ENCODE measurements at regions not wholly inside any gene's neighbourhood (a gene's known extent, or its start where the extent isn't known, plus 50 kb on each side); places are given as distances from the start of the nearest gene placed in this dataset.

DNA sequence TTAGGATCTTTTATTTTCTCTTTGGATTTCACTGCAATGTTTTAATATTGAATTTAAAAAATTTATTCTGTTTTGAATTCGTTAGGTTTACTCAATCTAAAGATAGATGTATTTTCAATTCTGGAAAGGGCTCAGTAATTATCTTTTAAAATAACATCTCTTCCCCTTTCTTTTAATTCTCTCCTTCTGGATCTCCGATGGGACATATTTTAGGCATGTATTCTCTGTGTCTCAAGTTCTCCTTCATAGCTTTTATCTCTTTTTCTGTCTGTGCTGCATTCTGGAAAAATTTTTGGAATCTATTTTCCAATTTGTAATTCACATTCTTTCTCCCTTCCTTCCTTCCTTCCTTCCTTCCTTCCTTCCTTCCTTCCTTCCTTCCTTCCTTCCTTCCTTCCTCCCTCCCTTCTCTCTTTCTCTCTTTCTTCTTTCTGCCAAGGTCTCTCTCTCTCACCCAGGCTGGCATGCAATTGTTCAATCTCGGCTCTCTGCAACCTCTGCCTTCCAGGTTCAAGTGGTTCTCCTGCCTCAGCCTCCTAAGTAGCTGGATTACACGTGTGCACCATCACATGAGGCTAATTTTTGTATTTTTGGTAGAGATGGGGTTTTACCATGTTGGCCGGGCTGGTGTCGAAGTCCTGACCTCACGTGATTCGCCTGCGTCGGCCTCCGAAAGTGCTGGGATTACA lies 98.5 kb upstream of the CTTNBP2 start:
- H3K27ac ChIP-seq (ENCODE audit: low read depth in 1 of 2, low read length in 1 of 2): no peak overlapping the region
- 91% methylated on average over 11 of the region's 11 CpGs for WGBS
- no peak overlapping the region for H3K4me3 ChIP-seq (ENCODE audit: low read length in 2 of 2)
- no peaks in the 10 kb centered on the region for H3K36me3 ChIP-seq (ENCODE audit: control insufficient read depth in 2 of 2, insufficient read depth in 2 of 2, low read length in 1 of 2)
- no peaks in the 10 kb centered on the region for H3K27me3 ChIP-seq (ENCODE audit: control insufficient read depth in 2 of 2, insufficient read depth in 1 of 2, low read length in 1 of 2)
- H3K9me3 ChIP-seq (ENCODE audit: control insufficient read depth in 2 of 2, insufficient read depth in 1 of 2, low read length in 1 of 2): no peaks in the 10 kb centered on the region
- H3K4me1 ChIP-seq (ENCODE audit: control insufficient read depth in 2 of 2, insufficient read depth in 2 of 2, low read length in 2 of 2): no peaks in the 10 kb centered on the region
- no peak for DNase-seq (ENCODE audit: low read depth in 6 of 9, low spot score in 9 of 9)

GRCh38 chr7:117972606-117973005 lies 99.4 kb upstream of the CTTNBP2 start:
- no peak for DNase-seq (ENCODE audit: low read depth in 6 of 9, low spot score in 9 of 9)
- H3K36me3 ChIP-seq (ENCODE audit: control insufficient read depth in 2 of 2, insufficient read depth in 2 of 2, low read length in 1 of 2): no peaks in the 10 kb centered on the region
- no peak overlapping the region for H3K4me3 ChIP-seq (ENCODE audit: low read length in 2 of 2)
- H3K4me1 ChIP-seq (ENCODE audit: control insufficient read depth in 2 of 2, insufficient read depth in 2 of 2, low read length in 2 of 2): no peaks in the 10 kb centered on the region
- H3K9me3 ChIP-seq (ENCODE audit: control insufficient read depth in 2 of 2, insufficient read depth in 1 of 2, low read length in 1 of 2): no peaks in the 10 kb centered on the region
- 88% methylated on average over 4 of the region's 4 CpGs for WGBS
- no peaks in the 10 kb centered on the region for H3K27me3 ChIP-seq (ENCODE audit: control insufficient read depth in 2 of 2, insufficient read depth in 1 of 2, low read length in 1 of 2)
- H3K27ac ChIP-seq (ENCODE audit: low read depth in 1 of 2, low read length in 1 of 2): no peak overlapping the region

DNA sequence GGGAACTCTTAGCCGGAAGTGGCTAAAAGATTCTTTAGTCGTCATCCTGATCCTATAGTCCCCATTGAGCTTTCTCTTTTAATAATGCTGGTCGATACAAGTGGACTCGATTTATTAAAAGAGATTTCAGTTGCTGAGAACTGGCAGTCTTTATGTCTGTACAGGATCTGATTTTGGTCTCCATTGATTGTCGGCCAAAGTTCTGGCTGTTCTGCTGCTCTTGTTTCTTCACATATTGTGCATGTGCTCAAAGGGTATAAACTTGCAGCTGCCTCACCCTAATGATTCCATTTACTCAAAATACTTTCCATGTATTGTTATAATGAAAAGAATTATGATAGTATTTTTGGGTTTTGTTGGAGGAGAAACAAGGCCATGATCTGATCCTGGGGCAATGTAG lies 100.7 kb upstream of the CTTNBP2 start:
- H3K4me3 ChIP-seq (ENCODE audit: low read length in 2 of 2): no peak overlapping the region
- H3K36me3 ChIP-seq (ENCODE audit: control insufficient read depth in 2 of 2, insufficient read depth in 2 of 2, low read length in 1 of 2): no peaks in the 10 kb centered on the region
- no peaks in the 10 kb centered on the region for H3K9me3 ChIP-seq (ENCODE audit: control insufficient read depth in 2 of 2, insufficient read depth in 1 of 2, low read length in 1 of 2)
- no peaks in the 10 kb centered on the region for H3K4me1 ChIP-seq (ENCODE audit: control insufficient read depth in 2 of 2, insufficient read depth in 2 of 2, low read length in 2 of 2)
- no peak for DNase-seq (ENCODE audit: low read depth in 6 of 9, low spot score in 9 of 9)
- H3K27ac ChIP-seq (ENCODE audit: low read depth in 1 of 2, low read length in 1 of 2): no peak overlapping the region
- 95% methylated on average over 5 of the region's 5 CpGs for WGBS
- H3K27me3 ChIP-seq (ENCODE audit: control insufficient read depth in 2 of 2, insufficient read depth in 1 of 2, low read length in 1 of 2): no peaks in the 10 kb centered on the region

- no peak overlapping the region for H3K4me3 ChIP-seq (ENCODE audit: low read length in 2 of 2)
- H3K4me1 ChIP-seq (ENCODE audit: control insufficient read depth in 2 of 2, insufficient read depth in 2 of 2, low read length in 2 of 2): no peaks in the 10 kb centered on the region
- no peaks in the 10 kb centered on the region for H3K9me3 ChIP-seq (ENCODE audit: control insufficient read depth in 2 of 2, insufficient read depth in 1 of 2, low read length in 1 of 2)
- H3K36me3 ChIP-seq (ENCODE audit: control insufficient read depth in 2 of 2, insufficient read depth in 2 of 2, low read length in 1 of 2): no peaks in the 10 kb centered on the region
- H3K27me3 ChIP-seq (ENCODE audit: control insufficient read depth in 2 of 2, insufficient read depth in 1 of 2, low read length in 1 of 2): no peaks in the 10 kb centered on the region
- no peak overlapping the region for H3K27ac ChIP-seq (ENCODE audit: low read depth in 1 of 2, low read length in 1 of 2)
- no peak for DNase-seq (ENCODE audit: low read depth in 6 of 9, low spot score in 9 of 9)
- 84% methylated on average over 2 of the region's 2 CpGs for WGBS
Observed at GRCh38 chr7:117974891-117975290, 101.7 kb upstream of the CTTNBP2 start.

- H3K4me1 ChIP-seq (ENCODE audit: control insufficient read depth in 2 of 2, insufficient read depth in 2 of 2, low read length in 2 of 2): no peaks in the 10 kb centered on the region
- DNase-seq (ENCODE audit: low read depth in 6 of 9, low spot score in 9 of 9): no peak
- H3K27ac ChIP-seq (ENCODE audit: low read depth in 1 of 2, low read length in 1 of 2): no peak overlapping the region
- 83% methylated on average over 1 of the region's 1 CpG for WGBS
- H3K9me3 ChIP-seq (ENCODE audit: control insufficient read depth in 2 of 2, insufficient read depth in 1 of 2, low read length in 1 of 2): no peaks in the 10 kb centered on the region
- no peaks in the 10 kb centered on the region for H3K27me3 ChIP-seq (ENCODE audit: control insufficient read depth in 2 of 2, insufficient read depth in 1 of 2, low read length in 1 of 2)
- H3K4me3 ChIP-seq (ENCODE audit: low read length in 2 of 2): no peak overlapping the region
- H3K36me3 ChIP-seq (ENCODE audit: control insufficient read depth in 2 of 2, insufficient read depth in 2 of 2, low read length in 1 of 2): no peaks in the 10 kb centered on the region
Observed at GRCh38 chr7:117975476-117975875, 102.2 kb upstream of the CTTNBP2 start.

DNA sequence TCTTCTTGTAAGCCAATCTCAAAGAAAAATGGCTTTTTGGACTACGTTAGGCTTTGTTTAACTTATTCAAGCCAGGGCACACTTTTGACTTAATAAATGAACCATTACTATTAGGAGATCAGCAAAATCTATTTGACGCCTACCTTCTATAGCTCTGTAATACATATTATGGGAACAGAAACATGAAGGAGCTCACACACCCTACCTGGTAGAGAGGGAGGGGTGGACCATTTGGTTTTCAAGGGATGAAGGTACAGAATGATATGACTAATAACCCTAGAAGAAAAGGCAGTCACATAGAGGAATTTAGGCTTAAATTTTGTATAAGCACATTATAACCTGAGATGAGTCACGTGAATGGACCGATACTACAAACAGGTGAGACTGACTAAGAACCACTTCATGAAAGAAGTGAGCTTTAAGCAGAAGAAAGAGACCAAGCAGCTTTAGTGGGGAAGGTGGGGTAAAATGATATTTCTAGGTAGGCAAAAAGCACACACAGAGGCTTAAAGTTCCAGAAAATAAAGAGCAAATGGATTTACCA lies 106.8 kb upstream of the CTTNBP2 start:
- Histone ChIP-seq H3K4me3 (ENCODE audit: low read length in 2 of 2) (no peak overlapping the region), H3K27me3 (ENCODE audit: control insufficient read depth in 2 of 2, insufficient read depth in 1 of 2, low read length in 1 of 2) (no peaks in the 10 kb centered on the region), H3K9me3 (ENCODE audit: control insufficient read depth in 2 of 2, insufficient read depth in 1 of 2, low read length in 1 of 2) (no peaks in the 10 kb centered on the region), H3K4me1 (ENCODE audit: control insufficient read depth in 2 of 2, insufficient read depth in 2 of 2, low read length in 2 of 2) (no peaks in the 10 kb centered on the region), H3K27ac (ENCODE audit: low read depth in 1 of 2, low read length in 1 of 2) (no peak overlapping the region), H3K36me3 (ENCODE audit: control insufficient read depth in 2 of 2, insufficient read depth in 2 of 2, low read length in 1 of 2) (no peaks in the 10 kb centered on the region)
- whole genome bisulfite sequencing: 94% methylated on average over 4 of the region's 4 CpGs
- no peak for DNase-seq (ENCODE audit: low read depth in 6 of 9, low spot score in 9 of 9)

GRCh38 chr7:117982071-117983055 lies 109.1 kb upstream of the CTTNBP2 start:
- 50% methylated on average over 11 of the region's 11 CpGs for WGBS
- Histone ChIP-seq H3K27ac (ENCODE audit: low read depth in 1 of 2, low read length in 1 of 2) (no peak overlapping the region), H3K36me3 (ENCODE audit: control insufficient read depth in 2 of 2, insufficient read depth in 2 of 2, low read length in 1 of 2) (no peaks in the 10 kb centered on the region), H3K4me1 (ENCODE audit: control insufficient read depth in 2 of 2, insufficient read depth in 2 of 2, low read length in 2 of 2) (no peaks in the 10 kb centered on the region), H3K9me3 (ENCODE audit: control insufficient read depth in 2 of 2, insufficient read depth in 1 of 2, low read length in 1 of 2) (no peaks in the 10 kb centered on the region), H3K27me3 (ENCODE audit: control insufficient read depth in 2 of 2, insufficient read depth in 1 of 2, low read length in 1 of 2) (no peaks in the 10 kb centered on the region), H3K4me3 (ENCODE audit: low read length in 2 of 2) (no peak overlapping the region)
- no peak for DNase-seq (ENCODE audit: low read depth in 6 of 9, low spot score in 9 of 9)

DNA sequence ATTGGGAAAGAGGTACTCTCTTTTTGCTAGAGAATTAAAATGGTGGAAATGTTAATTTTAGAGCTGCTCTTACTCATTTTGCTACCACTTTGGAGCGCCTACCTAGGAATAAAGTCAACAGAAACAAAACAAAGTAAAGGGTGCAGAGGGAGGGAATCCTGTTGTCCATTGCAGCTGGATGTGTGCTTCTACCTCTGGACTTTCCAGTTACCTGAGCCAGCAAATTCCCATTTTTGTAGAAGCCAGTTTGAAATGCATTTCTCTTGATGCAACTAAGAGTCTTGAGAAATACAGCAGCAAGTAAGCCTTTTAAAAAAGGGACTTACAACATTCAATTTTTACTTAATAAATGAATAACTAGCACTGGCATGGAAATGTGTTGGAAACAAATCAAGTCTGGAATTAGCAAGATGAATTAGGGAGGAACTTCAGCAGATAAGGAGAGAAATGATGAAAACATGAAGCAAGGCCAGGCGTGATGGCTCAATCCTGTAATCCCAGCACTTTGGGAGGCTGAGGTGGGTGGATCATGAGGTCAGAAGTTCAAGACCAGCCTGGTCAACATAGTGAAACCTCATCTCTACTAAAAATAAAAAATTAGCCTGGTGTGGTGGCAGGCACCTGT lies 113.5 kb upstream of the CTTNBP2 start:
- no peak for DNase-seq (ENCODE audit: low read depth in 6 of 9, low spot score in 9 of 9)
- H3K27ac ChIP-seq (ENCODE audit: low read depth in 1 of 2, low read length in 1 of 2): no peak overlapping the region
- no peaks in the 10 kb centered on the region for H3K9me3 ChIP-seq (ENCODE audit: control insufficient read depth in 2 of 2, insufficient read depth in 1 of 2, low read length in 1 of 2)
- no peaks in the 10 kb centered on the region for H3K27me3 ChIP-seq (ENCODE audit: control insufficient read depth in 2 of 2, insufficient read depth in 1 of 2, low read length in 1 of 2)
- no peaks in the 10 kb centered on the region for H3K4me1 ChIP-seq (ENCODE audit: control insufficient read depth in 2 of 2, insufficient read depth in 2 of 2, low read length in 2 of 2)
- no peak overlapping the region for H3K4me3 ChIP-seq (ENCODE audit: low read length in 2 of 2)
- H3K36me3 ChIP-seq (ENCODE audit: control insufficient read depth in 2 of 2, insufficient read depth in 2 of 2, low read length in 1 of 2): no peaks in the 10 kb centered on the region
- WGBS: 93% methylated on average over 2 of the region's 2 CpGs

DNA sequence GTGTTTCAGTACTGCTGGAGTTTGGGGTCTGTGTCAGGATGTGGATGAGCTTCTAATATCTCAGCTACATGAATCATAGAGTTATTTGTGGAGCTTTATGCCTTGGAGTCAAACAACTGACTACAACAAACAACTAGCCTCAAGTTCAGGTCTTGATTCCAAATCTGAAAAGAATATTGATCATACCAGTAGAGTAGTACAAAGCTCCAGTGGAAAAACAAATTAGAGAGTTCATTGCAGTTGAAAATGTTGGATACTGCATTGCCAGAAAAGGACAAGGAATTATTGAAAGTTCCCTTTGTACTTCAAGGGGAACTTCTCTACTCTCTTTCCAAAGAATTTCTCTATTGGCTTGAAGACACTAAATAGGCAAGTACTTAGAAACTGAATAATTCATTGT lies 117.6 kb upstream of the CTTNBP2 start:
- Histone ChIP-seq H3K9me3 (ENCODE audit: control insufficient read depth in 2 of 2, insufficient read depth in 1 of 2, low read length in 1 of 2) (no peaks in the 10 kb centered on the region), H3K36me3 (ENCODE audit: control insufficient read depth in 2 of 2, insufficient read depth in 2 of 2, low read length in 1 of 2) (no peaks in the 10 kb centered on the region), H3K4me1 (ENCODE audit: control insufficient read depth in 2 of 2, insufficient read depth in 2 of 2, low read length in 2 of 2) (no peaks in the 10 kb centered on the region), H3K4me3 (ENCODE audit: low read length in 2 of 2) (no peak overlapping the region), H3K27me3 (ENCODE audit: control insufficient read depth in 2 of 2, insufficient read depth in 1 of 2, low read length in 1 of 2) (no peaks in the 10 kb centered on the region), H3K27ac (ENCODE audit: low read depth in 1 of 2, low read length in 1 of 2) (no peak overlapping the region)
- DNase-seq (ENCODE audit: low read depth in 6 of 9, low spot score in 9 of 9): no peak
